H1 (cell line): ENCODE measurements at regions not wholly inside any gene's neighbourhood (a gene's known extent, or its start where the extent isn't known, plus 50 kb on each side); places are given as distances from the start of the nearest gene placed in this dataset.

Experiments used
- ASH2L ChIP-seq: fragments of 200-600, 300-600 bp; sonication (generic); IDR thresholded peaks from one replicate; pipeline ENCODE4 v1.7.1; 2017; ENCODE audit warnings: low read length
- CHD1 ChIP-seq: IDR thresholded peaks from 2 replicates; pipeline ENCODE4 v1.6.1; 2012; ENCODE audit warnings: low read depth, low read length, improper control_type of control experiment
- CHD7 ChIP-seq: fragments of 300-600 bp; sonication (generic); IDR thresholded peaks from 2 replicates; pipeline ENCODE4 v1.7.1; 2012; ENCODE audit warnings: low read length, moderate library complexity, mild to moderate bottlenecking, inconsistent platforms; ENCODE audit not compliant: insufficient replicate concordance
- RAD21 ChIP-seq, 2 experiments: IDR thresholded peaks in 1 of 2; conservative IDR thresholded peaks in 1 of 2; 2 replicates each; pipeline ENCODE4 v1.6.1; 2011; ENCODE audit warnings: low read depth in 2 of 2, low read length in 2 of 2, improper control_type of control experiment in 1 of 2, inconsistent platforms in 1 of 2, mild to moderate bottlenecking in 1 of 2, moderate library complexity in 1 of 2
- SIRT6 ChIP-seq: IDR thresholded peaks from one replicate; pipeline ENCODE4 v1.7.1; 2012; ENCODE audit warnings: low read length, inconsistent platforms
- SUZ12 ChIP-seq: fragments of 200-600 bp; sonication (generic); IDR thresholded peaks from 2 replicates; pipeline ENCODE4 v1.6.1; 2012; ENCODE audit warnings: mild to moderate bottlenecking, inconsistent platforms, low read length, moderate library complexity, mixed read lengths
- TBP ChIP-seq: IDR thresholded peaks from 2 replicates; pipeline ENCODE4 v1.6.1; 2011; ENCODE audit warnings: low read depth, low read length, improper control_type of control experiment
- TEAD4 ChIP-seq: IDR thresholded peaks from 2 replicates; pipeline ENCODE4 v1.6.1; 2012; ENCODE audit warnings: low read depth, low read length, inconsistent platforms, mixed read lengths

GRCh38 chr4:17045866-17046265 lies 147.4 kb upstream of the LDB2 start (continued):
- TF ChIP-seq CHD7 (no peak), SIRT6 (no peak), ASH2L (no peak), RAD21 (IDR thresholded peaks at IDR 0.05 in 1 of 2, conservative IDR thresholded peaks at IDR 0.05 in 1 of 2; ENCODE audit: low read depth in 2 of 2, low read length in 2 of 2) (no peak), SUZ12 (no peak), TEAD4 (no peak), CHD1 (no peak), TBP (no peak)
